ENCODE measurements at regions not wholly inside any gene's neighbourhood (a gene's known extent, or its start where the extent isn't known, plus 50 kb on each side); places are given as distances from the start of the nearest gene placed in this dataset.

DNA sequence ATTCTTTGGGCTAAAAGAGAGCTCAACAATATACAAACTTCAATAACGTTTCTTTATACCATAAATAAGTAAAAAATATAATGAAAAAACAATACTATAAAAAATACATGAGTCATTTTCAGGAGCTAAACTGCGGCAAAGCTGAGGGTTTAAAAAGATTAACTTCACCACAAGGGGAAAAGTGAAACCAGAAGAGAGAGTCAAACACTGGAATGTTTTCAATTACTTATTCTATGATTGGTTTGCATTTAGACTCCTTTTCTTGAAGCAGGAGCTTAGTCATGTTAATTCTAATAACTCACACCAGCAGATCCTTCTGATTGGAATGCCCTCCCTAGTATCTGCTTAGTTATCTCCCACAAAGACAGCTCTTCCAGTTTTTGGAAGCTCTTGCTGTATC lies 627.3 kb downstream of the UTRN start:
- no peak for ATAC-seq
- ChIA-PET CTCF (no interaction called here), POLR2A (no interaction called here)
- no peak for TF ChIP-seq RORB (CRISPR knock-in tag; IDR thresholded peaks at IDR 0.05)
- Mint-ChIP-seq H3K4me3 (no peak overlapping the region), H3K9me3 (peaks cover 17% of the 10 kb centered on the region), H3K4me1 (peaks cover 4% of the 10 kb centered on the region), H3K36me3 (peaks cover 4% of the 10 kb centered on the region; the same call in 1 of the 2 replicates), H3K27ac (no peak overlapping the region), H3K27me3 (ENCODE audit: low read depth) (no peaks in the 10 kb centered on the region)
- no peak for DNase-seq (ENCODE audit: low spot score)

DNA sequence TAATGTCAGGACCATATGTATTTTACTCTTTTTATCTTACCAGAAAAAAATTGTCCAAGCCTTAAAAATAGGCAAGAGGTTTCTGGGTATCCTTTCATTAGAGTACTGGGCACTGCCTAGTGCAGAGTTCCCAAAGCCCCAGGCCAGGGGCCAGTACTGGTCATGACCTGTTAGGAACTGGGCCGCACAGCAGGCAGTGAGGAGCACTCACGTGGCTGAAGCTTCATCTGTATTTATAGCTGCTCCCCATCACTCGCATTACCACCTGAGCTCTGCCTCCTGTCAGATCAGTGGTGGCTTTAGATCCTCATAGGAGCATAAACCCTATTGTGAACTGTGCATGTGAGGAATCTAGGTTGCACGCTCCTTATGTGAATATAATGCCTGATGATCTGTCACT lies 632.9 kb downstream of the UTRN start:
- no peak overlapping the region for H3K27ac Mint-ChIP-seq
- TF ChIP-seq, protein P1, sequence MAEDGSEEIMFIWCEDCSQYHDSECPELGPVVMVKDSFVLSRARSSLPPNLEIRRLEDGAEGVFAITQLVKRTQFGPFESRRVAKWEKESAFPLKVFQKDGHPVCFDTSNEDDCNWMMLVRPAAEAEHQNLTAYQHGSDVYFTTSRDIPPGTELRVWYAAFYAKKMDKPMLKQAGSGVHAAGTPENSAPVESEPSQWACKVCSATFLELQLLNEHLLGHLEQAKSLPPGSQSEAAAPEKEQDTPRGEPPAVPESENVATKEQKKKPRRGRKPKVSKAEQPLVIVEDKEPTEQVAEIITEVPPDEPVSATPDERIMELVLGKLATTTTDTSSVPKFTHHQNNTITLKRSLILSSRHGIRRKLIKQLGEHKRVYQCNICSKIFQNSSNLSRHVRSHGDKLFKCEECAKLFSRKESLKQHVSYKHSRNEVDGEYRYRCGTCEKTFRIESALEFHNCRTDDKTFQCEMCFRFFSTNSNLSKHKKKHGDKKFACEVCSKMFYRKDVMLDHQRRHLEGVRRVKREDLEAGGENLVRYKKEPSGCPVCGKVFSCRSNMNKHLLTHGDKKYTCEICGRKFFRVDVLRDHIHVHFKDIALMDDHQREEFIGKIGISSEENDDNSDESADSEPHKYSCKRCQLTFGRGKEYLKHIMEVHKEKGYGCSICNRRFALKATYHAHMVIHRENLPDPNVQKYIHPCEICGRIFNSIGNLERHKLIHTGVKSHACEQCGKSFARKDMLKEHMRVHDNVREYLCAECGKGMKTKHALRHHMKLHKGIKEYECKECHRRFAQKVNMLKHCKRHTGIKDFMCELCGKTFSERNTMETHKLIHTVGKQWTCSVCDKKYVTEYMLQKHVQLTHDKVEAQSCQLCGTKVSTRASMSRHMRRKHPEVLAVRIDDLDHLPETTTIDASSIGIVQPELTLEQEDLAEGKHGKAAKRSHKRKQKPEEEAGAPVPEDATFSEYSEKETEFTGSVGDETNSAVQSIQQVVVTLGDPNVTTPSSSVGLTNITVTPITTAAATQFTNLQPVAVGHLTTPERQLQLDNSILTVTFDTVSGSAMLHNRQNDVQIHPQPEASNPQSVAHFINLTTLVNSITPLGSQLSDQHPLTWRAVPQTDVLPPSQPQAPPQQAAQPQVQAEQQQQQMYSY (CRISPR knock-in tag; IDR thresholded peaks at IDR 0.05): no peak
- CTCF ChIA-PET: no interaction called here

DNA sequence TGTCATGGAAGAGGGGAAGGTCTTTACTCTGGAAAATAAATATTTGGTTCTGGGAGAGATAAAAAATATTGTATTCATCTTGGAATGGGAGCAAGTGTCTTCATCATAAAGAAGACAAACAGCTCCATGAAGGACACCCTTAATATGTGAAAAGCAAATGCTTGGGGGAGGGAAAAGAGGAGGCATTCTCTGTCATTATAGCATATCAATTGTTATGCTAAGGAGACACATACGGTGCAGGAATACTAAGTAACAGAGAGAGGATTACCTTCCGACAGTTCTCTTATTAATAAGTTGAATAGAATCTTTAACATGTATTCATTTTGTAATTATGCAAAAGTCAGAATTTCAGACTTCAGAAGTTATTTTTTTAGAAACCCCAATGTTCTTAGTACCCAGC lies 634.4 kb downstream of the UTRN start:
- POLR2A ChIA-PET: no interaction called here
- Mint-ChIP-seq H3K4me1 (peaks cover 26% of the 10 kb centered on the region), H3K4me3 (no peak overlapping the region), H3K36me3 (peaks cover 6% of the 10 kb centered on the region), H3K27ac (no peak overlapping the region), H3K27me3 (ENCODE audit: low read depth) (peaks cover 11% of the 10 kb centered on the region), H3K9me3 (peaks cover 22% of the 10 kb centered on the region)
- no peak for TF ChIP-seq ETV6 (CRISPR knock-in tag; IDR thresholded peaks at IDR 0.05)
- no peak for TF ChIP-seq FOXP1 (CRISPR knock-in tag; IDR thresholded peaks at IDR 0.05; ENCODE audit: borderline replicate concordance)
- TF ChIP-seq, protein P2, sequence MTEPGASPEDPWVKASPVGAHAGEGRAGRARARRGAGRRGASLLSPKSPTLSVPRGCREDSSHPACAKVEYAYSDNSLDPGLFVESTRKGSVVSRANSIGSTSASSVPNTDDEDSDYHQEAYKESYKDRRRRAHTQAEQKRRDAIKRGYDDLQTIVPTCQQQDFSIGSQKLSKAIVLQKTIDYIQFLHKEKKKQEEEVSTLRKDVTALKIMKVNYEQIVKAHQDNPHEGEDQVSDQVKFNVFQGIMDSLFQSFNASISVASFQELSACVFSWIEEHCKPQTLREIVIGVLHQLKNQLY (CRISPR knock-in tag; IDR thresholded peaks at IDR 0.05): no peak
- TF ChIP-seq, protein P3, sequence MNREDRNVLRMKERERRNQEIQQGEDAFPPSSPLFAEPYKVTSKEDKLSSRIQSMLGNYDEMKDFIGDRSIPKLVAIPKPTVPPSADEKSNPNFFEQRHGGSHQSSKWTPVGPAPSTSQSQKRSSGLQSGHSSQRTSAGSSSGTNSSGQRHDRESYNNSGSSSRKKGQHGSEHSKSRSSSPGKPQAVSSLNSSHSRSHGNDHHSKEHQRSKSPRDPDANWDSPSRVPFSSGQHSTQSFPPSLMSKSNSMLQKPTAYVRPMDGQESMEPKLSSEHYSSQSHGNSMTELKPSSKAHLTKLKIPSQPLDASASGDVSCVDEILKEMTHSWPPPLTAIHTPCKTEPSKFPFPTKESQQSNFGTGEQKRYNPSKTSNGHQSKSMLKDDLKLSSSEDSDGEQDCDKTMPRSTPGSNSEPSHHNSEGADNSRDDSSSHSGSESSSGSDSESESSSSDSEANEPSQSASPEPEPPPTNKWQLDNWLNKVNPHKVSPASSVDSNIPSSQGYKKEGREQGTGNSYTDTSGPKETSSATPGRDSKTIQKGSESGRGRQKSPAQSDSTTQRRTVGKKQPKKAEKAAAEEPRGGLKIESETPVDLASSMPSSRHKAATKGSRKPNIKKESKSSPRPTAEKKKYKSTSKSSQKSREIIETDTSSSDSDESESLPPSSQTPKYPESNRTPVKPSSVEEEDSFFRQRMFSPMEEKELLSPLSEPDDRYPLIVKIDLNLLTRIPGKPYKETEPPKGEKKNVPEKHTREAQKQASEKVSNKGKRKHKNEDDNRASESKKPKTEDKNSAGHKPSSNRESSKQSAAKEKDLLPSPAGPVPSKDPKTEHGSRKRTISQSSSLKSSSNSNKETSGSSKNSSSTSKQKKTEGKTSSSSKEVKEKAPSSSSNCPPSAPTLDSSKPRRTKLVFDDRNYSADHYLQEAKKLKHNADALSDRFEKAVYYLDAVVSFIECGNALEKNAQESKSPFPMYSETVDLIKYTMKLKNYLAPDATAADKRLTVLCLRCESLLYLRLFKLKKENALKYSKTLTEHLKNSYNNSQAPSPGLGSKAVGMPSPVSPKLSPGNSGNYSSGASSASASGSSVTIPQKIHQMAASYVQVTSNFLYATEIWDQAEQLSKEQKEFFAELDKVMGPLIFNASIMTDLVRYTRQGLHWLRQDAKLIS (CRISPR knock-in tag; IDR thresholded peaks at IDR 0.05; ENCODE audit: borderline replicate concordance): no peak
- no peak for TF ChIP-seq OVOL2 (CRISPR knock-in tag; IDR thresholded peaks at IDR 0.05; ENCODE audit: borderline replicate concordance)
- no peak for TF ChIP-seq NFE2L1 (CRISPR knock-in tag; IDR thresholded peaks at IDR 0.05)
- no peak for TF ChIP-seq ZNF263 (CRISPR knock-in tag; IDR thresholded peaks at IDR 0.05; ENCODE audit: low read depth)
- no peak for TF ChIP-seq CBFB (CRISPR knock-in tag; IDR thresholded peaks at IDR 0.05; ENCODE audit: low read depth)
- no peak for TF ChIP-seq ELF4 (CRISPR knock-in tag; IDR thresholded peaks at IDR 0.05; ENCODE audit: low read depth)
- ATAC-seq: peak; percentile 61; the same call in 1 of the 2 replicates
- DNase-seq (ENCODE audit: low spot score): no peak
- CTCF ChIA-PET: no interaction called here

More for the DNA sequence above, 632.9 kb downstream of the UTRN start:
- Mint-ChIP-seq H3K4me3 (no peak overlapping the region), H3K4me1 (peaks cover 26% of the 10 kb centered on the region), H3K27me3 (ENCODE audit: low read depth) (peaks cover 4% of the 10 kb centered on the region; the same call in 1 of the 2 replicates), H3K9me3 (peaks cover 22% of the 10 kb centered on the region), H3K36me3 (peaks cover 6% of the 10 kb centered on the region)
- POLR2A ChIA-PET: no interaction called here
- no peak for ATAC-seq
- DNase-seq (ENCODE audit: low spot score): no peak

DNA sequence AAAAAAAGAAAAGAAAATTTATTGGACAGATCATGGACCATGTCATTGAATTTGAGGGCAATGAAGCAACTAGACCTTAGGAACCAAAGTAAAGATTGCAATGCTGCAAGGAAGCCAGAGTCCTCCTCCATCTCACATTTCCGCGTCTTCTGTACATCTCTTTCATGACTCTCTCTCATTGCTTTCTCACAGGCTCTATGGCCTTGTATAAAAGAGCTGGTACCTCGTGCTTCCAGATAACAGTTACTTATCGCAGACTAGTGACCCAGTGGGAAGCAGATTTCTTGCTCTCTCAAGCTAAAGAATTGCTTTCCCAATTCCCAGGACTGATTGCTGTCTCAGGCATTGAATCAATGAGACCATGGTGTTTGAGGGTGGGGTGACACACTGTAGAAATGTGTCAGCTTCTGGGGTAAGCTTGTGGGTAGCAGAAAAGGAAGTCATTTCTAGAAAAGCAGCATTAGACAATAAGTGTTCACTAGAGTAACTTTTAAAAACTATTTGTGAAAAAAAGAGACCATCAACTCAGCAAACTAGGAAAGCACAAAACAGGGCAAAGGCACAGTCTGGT lies 635.3 kb downstream of the UTRN start:
- ATAC-seq (no peak), DNase-seq (ENCODE audit: low spot score) (no peak)
- peaks cover 19% of the 10 kb centered on the region for H3K9me3 Mint-ChIP-seq
- no peak overlapping the region for H3K27ac Mint-ChIP-seq
- H3K36me3 Mint-ChIP-seq: peaks cover 6% of the 10 kb centered on the region
- H3K4me3 Mint-ChIP-seq: no peak overlapping the region
- peaks cover 14% of the 10 kb centered on the region for H3K27me3 Mint-ChIP-seq (ENCODE audit: low read depth)
- POLR2A ChIA-PET: no interaction called here
- H3K4me1 Mint-ChIP-seq: peaks cover 26% of the 10 kb centered on the region
- CTCF ChIA-PET: no interaction called here
- TF ChIP-seq, protein P4, sequence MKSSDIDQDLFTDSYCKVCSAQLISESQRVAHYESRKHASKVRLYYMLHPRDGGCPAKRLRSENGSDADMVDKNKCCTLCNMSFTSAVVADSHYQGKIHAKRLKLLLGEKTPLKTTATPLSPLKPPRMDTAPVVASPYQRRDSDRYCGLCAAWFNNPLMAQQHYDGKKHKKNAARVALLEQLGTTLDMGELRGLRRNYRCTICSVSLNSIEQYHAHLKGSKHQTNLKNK (CRISPR knock-in tag; IDR thresholded peaks at IDR 0.05): no peak
- TF ChIP-seq NFATC4 (CRISPR knock-in tag; IDR thresholded peaks at IDR 0.05) (no peak), GABPB1 (CRISPR knock-in tag; IDR thresholded peaks at IDR 0.05) (no peak), CBFB (CRISPR knock-in tag; IDR thresholded peaks at IDR 0.05; ENCODE audit: low read depth) (no peak), PRRX2 (CRISPR knock-in tag; IDR thresholded peaks at IDR 0.05) (no peak), ZNF423 (CRISPR knock-in tag; IDR thresholded peaks at IDR 0.05) (no peak)
- TF ChIP-seq, protein P5, sequence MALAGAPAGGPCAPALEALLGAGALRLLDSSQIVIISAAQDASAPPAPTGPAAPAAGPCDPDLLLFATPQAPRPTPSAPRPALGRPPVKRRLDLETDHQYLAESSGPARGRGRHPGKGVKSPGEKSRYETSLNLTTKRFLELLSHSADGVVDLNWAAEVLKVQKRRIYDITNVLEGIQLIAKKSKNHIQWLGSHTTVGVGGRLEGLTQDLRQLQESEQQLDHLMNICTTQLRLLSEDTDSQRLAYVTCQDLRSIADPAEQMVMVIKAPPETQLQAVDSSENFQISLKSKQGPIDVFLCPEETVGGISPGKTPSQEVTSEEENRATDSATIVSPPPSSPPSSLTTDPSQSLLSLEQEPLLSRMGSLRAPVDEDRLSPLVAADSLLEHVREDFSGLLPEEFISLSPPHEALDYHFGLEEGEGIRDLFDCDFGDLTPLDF (CRISPR knock-in tag; IDR thresholded peaks at IDR 0.05): no peak
- TF ChIP-seq, protein P6, sequence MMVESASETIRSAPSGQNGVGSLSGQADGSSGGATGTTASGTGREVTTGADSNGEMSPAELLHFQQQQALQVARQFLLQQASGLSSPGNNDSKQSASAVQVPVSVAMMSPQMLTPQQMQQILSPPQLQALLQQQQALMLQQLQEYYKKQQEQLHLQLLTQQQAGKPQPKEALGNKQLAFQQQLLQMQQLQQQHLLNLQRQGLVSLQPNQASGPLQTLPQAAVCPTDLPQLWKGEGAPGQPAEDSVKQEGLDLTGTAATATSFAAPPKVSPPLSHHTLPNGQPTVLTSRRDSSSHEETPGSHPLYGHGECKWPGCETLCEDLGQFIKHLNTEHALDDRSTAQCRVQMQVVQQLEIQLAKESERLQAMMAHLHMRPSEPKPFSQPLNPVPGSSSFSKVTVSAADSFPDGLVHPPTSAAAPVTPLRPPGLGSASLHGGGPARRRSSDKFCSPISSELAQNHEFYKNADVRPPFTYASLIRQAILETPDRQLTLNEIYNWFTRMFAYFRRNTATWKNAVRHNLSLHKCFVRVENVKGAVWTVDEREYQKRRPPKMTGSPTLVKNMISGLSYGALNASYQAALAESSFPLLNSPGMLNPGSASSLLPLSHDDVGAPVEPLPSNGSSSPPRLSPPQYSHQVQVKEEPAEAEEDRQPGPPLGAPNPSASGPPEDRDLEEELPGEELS (CRISPR knock-in tag; IDR thresholded peaks at IDR 0.05): no peak

Data from WTC11 (cell line).